GM21360 (cell line): ENCODE measurements at regions not wholly inside any gene's neighbourhood (a gene's known extent, or its start where the extent isn't known, plus 50 kb on each side); places are given as distances from the start of the nearest gene placed in this dataset.

Experiments used
- ATAC-seq: cut with Tn5 transposase; IDR thresholded peaks from one replicate; pipeline ENCODE4 v1.9.1; 2021; ENCODE audit warnings: mild to moderate bottlenecking, moderate library complexity; ENCODE audit not compliant: unreplicated experiment

GRCh38 chr6:54991761-54992330 is 145.3 kb downstream of the FAM83B start:
- ATAC-seq = no peak

- ATAC-seq = peak; percentile 57
These were observed 146.2 kb downstream of the FAM83B start for GRCh38 chr6:54992789-54993188.

- ATAC-seq = no peak
These were observed 146.7 kb downstream of the FAM83B start for GRCh38 chr6:54993294-54993693.

GRCh38 chr6:54993948-54994347 is 147.4 kb downstream of the FAM83B start:
- ATAC-seq = no peak

- ATAC-seq = no peak
These were observed 152.0 kb downstream of the FAM83B start for GRCh38 chr6:54998576-54998975.

GRCh38 chr6:55003719-55004430 is 157.3 kb downstream of the FAM83B start:
- ATAC-seq = no peak

- ATAC-seq = no peak
These were observed 162.6 kb downstream of the FAM83B start for GRCh38 chr6:55009131-55009530.

- no peak for ATAC-seq
These were observed 163.3 kb upstream of the HCRTR2 start for GRCh38 chr6:55011034-55011433.

- ATAC-seq = no peak
These were observed 161.9 kb upstream of the HCRTR2 start for GRCh38 chr6:55012454-55012853.

GRCh38 chr6:55014321-55015088 is 159.8 kb upstream of the HCRTR2 start:
- no peak for ATAC-seq

GRCh38 chr6:55016261-55016660 is 158.1 kb upstream of the HCRTR2 start:
- no peak for ATAC-seq

- ATAC-seq = no peak
These were observed 156.6 kb upstream of the HCRTR2 start for GRCh38 chr6:55017555-55018300.

GRCh38 chr6:55019591-55019990 is 154.7 kb upstream of the HCRTR2 start:
- ATAC-seq = no peak

- ATAC-seq = no peak
These were observed 151.1 kb upstream of the HCRTR2 start for GRCh38 chr6:55023230-55023629.

- ATAC-seq = no peak
These were observed 141.2 kb upstream of the HCRTR2 start for GRCh38 chr6:55033016-55033546.

GRCh38 chr6:55034752-55035151 is 139.6 kb upstream of the HCRTR2 start:
- no peak for ATAC-seq

- no peak for ATAC-seq
These were observed 134.0 kb upstream of the HCRTR2 start for GRCh38 chr6:55040102-55040848.

- ATAC-seq = no peak
These were observed 127.4 kb upstream of the HCRTR2 start for GRCh38 chr6:55046869-55047422.

- no peak for ATAC-seq
These were observed 126.8 kb upstream of the HCRTR2 start for GRCh38 chr6:55047451-55048044.

GRCh38 chr6:55049866-55050265 is 124.4 kb upstream of the HCRTR2 start:
- no peak for ATAC-seq
